Fibroblast of the aortic adventitia (primary cell): ENCODE measurements at regions not wholly inside any gene's neighbourhood (a gene's known extent, or its start where the extent isn't known, plus 50 kb on each side); places are given as distances from the start of the nearest gene placed in this dataset.

Experiments
- DNase-seq: peaks from one replicate; pipeline ENCODE4 v3.0.0-alpha.2; 2010; ENCODE audit warnings: low read depth
- H3K4me3 ChIP-seq: 2 replicates; pipeline ENCODE4 v1.5.1; 2011; ENCODE audit warnings: low read depth, mild to moderate bottlenecking, control low read depth, low read length, moderate library complexity
- TF ChIP-seq, protein P1 (sequence below): IDR thresholded peaks from 2 replicates; pipeline ENCODE4 v1.5.1; 2011; ENCODE audit warnings: mild to moderate bottlenecking, low read length, control low read depth, inconsistent platforms; ENCODE audit not compliant: insufficient read depth

DNA sequence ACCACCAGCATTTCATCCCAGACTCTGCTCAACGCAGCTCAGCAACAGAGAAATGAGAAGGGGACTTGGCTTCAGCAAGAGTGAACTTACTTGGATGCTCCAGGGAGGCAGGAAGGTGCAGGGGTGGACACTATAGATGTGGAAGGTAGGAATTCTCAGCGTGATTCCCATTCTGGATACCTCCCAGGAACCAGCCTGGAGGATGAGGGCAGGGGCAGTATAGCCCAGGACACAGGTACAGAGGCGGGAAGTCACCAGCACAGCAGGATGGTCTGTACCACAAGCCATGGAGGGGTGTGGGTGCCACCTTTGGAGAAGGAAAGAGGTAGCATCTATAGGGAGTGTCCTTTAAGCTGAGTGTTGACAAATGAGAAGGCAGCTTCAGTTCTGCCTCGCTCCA, 1275.2 kb downstream of the TBC1D22A start:
- TF ChIP-seq, protein P1, sequence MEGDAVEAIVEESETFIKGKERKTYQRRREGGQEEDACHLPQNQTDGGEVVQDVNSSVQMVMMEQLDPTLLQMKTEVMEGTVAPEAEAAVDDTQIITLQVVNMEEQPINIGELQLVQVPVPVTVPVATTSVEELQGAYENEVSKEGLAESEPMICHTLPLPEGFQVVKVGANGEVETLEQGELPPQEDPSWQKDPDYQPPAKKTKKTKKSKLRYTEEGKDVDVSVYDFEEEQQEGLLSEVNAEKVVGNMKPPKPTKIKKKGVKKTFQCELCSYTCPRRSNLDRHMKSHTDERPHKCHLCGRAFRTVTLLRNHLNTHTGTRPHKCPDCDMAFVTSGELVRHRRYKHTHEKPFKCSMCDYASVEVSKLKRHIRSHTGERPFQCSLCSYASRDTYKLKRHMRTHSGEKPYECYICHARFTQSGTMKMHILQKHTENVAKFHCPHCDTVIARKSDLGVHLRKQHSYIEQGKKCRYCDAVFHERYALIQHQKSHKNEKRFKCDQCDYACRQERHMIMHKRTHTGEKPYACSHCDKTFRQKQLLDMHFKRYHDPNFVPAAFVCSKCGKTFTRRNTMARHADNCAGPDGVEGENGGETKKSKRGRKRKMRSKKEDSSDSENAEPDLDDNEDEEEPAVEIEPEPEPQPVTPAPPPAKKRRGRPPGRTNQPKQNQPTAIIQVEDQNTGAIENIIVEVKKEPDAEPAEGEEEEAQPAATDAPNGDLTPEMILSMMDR, result no peak

DNA sequence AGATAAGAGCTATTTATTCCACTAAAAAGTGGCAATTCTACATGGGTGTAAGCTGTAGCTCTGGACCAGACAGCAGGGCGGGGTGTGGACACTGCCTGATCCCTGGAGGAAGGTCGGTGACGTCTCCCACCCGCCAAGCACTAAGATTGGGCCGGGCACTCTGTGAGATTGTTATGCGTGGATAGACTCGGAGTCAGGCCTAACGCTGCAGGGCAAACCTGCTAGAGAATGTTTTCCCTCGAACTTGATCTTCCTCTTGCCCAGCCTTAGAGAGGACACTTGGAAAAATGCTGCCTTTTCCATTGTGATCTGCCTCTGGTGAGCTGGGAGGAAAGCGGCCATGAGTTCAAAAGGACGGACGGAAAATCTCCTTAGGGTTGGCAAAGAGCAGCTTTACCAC, 1273.4 kb downstream of the TBC1D22A start:
- no peak overlapping the region for H3K4me3 ChIP-seq
- DNase-seq, result no peak

More for the DNA sequence above, 1275.2 kb downstream of the TBC1D22A start:
- DNase-seq, result no peak
- H3K4me3 ChIP-seq, result no peak overlapping the region

DNA sequence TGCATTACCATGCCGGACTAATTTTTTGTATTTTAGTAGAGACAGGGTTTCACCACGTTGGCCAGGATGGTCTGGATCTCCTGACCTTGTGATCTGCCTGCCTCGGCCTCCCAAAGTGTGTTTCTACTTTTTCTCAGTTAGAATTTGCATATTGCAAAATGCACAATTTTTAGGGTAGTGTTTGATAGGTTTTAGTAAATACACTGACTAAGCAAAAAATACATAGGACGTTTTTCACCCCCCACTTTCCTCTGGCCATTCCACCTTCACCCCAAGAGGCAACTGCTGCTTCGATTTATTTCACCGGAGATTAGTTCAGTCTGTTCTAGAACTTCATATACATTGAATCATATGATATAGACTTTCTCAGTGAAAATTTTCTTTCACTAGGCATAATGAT, 1269.1 kb downstream of the TBC1D22A start:
- H3K4me3 ChIP-seq, result no peak overlapping the region
- DNase-seq, result no peak
- TF ChIP-seq, protein P1, result no peak

More for the DNA sequence above, 1273.4 kb downstream of the TBC1D22A start:
- TF ChIP-seq, protein P1, result no peak

DNA sequence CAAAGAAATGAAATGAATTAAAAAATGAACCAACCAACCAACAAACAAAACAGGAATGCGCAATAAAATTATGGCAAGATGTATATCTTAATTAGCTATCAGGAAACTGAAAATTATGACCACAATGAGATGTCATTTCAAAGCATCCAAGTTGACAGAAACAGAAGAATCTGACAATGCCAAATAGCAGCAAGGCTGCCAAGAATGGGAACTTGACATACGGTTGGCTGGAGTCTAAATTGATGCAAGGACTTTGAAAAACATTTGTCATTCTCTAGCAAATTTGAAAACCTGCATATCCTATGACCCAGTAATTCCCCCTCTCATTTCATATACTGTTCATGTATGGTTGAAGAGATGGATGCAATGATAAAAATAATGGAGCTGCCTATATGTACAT, 1262.6 kb downstream of the TBC1D22A start:
- DNase-seq, result no peak
- TF ChIP-seq, protein P1, result no peak
- H3K4me3 ChIP-seq, result no peak overlapping the region

DNA sequence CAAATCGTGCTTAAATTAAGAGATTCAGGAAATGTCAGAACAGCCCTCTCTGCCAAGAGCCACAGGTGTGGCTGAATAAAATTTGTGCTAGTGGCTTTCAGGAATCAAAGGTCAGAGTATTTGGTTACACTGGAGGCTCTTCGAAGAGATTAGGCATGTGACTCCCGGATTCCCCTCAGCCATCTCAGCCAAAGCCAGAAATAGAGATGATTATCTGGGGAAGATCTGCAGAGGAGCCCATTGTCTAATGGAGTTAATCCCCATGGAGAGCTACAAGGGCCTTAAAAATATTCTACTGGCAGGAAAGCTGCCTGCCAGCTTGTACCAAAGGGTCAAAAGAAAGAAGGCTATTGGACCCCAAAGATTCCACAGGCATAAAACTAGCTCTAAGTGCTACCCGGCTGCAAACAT, 1259.5 kb downstream of the TBC1D22A start:
- no peak for DNase-seq
- H3K4me3 ChIP-seq, result no peak overlapping the region
- TF ChIP-seq, protein P1, result no peak

DNA sequence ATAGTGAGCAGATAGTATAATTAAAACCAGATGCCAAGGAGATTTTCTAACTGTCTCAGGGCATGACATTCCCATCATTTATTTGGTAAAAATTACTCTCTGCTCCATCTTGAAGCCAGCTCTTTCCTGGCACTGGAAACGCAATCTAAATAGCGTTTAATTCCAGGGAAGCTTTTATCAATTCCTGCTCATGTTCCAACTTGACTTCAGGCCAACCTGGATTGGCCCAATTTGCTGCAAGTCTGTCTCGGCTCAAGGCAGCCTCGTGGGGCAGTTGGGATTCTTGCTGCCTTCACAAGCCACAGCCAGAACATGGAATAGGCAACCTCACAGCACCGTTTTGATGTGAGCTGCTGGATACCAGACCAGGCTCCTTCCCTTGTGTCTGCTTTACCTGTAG, 1255.9 kb downstream of the TBC1D22A start:
- DNase-seq, result no peak
- H3K4me3 ChIP-seq, result no peak overlapping the region
- TF ChIP-seq, protein P1, result no peak

DNA sequence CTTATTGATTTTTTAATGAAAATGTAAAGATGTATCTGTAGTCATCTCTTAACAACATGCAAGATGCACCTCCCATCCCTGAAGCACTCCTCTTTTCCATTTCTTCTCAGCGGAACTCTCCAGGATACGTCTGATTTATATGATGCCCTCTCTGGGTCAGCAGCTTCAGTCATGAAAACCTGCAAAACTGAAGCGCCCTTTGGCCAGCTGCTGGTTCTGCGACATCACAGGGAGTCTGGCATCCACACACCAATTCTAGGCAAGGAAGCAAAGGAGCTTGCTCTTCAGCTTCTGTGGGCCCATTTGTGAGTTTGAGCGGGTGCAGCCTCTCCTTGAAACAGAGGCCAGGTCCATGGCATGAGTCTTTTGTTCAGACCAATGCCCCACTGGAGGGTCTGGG, 1253.3 kb downstream of the TBC1D22A start:
- TF ChIP-seq, protein P1, result no peak
- DNase-seq, result no peak
- H3K4me3 ChIP-seq, result no peak overlapping the region
